ENCODE measurements at regions not wholly inside any gene's neighbourhood (a gene's known extent, or its start where the extent isn't known, plus 50 kb on each side); places are given as distances from the start of the nearest gene placed in this dataset.

DNA sequence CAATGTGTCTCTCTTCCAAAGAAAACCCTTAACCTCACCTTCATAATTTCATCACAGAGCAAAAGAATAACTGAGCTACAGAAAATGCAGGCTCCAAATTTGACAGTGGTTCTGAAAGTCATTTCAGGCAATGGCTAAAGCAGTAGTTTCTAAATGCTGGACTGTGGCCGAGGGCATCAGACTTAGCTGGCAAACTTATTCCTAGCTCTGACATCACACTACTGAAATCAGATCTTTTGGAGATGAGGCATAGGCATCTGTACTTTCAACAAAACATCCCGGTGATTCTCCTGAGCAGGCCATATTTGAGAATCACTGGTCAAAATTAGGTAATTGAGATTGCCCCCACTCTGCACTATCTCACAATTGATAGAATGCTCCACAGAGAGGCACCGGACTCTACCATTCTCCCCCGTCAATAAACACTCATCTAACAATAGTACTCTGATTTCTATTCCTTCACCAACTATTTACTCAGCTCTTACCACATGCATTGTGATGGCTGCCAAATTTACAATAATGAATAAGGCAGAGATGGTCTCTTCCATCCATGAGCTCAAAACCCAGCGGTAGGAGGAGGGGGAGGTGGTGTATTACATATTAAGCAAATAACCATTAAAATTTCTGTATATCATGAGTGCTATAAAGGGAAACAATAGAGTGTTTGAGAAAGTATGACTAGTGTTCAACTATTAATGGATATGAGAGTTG is 57.3 kb upstream of the SPRED1 start:
- Histone ChIP-seq H3K4me1 (ENCODE audit: insufficient read depth) (no peaks in the 10 kb centered on the region), H3K27me3 (no peaks in the 10 kb centered on the region), H3K4me3 (no peak overlapping the region), H3K4me2 (no peak overlapping the region), H3K27ac (no peak overlapping the region), H3K9me2 (replicated peaks; ENCODE audit: insufficient read depth) (no peaks in the 10 kb centered on the region), H3K9me3 (ENCODE audit: low read depth) (no peaks in the 10 kb centered on the region), H2AFZ (no peak overlapping the region), H3K36me3 (replicated peaks; ENCODE audit: insufficient read depth, low read depth) (no peaks in the 10 kb centered on the region), H3K79me2 (no peaks in the 10 kb centered on the region), H4K20me1 (ENCODE audit: insufficient read depth, poor library complexity, severe bottlenecking) (no peaks in the 10 kb centered on the region)
- TF ChIP-seq EZH2 (IDR thresholded peaks at IDR 0.05; ENCODE audit: borderline replicate concordance) (no peak), EZH2phosphoT487 (IDR thresholded peaks at IDR 0.05; ENCODE audit: low read depth, severe bottlenecking, unreplicated experiment) (no peak)
- TF ChIP-seq, protein P1, sequence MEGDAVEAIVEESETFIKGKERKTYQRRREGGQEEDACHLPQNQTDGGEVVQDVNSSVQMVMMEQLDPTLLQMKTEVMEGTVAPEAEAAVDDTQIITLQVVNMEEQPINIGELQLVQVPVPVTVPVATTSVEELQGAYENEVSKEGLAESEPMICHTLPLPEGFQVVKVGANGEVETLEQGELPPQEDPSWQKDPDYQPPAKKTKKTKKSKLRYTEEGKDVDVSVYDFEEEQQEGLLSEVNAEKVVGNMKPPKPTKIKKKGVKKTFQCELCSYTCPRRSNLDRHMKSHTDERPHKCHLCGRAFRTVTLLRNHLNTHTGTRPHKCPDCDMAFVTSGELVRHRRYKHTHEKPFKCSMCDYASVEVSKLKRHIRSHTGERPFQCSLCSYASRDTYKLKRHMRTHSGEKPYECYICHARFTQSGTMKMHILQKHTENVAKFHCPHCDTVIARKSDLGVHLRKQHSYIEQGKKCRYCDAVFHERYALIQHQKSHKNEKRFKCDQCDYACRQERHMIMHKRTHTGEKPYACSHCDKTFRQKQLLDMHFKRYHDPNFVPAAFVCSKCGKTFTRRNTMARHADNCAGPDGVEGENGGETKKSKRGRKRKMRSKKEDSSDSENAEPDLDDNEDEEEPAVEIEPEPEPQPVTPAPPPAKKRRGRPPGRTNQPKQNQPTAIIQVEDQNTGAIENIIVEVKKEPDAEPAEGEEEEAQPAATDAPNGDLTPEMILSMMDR (IDR thresholded peaks at IDR 0.05; ENCODE audit: poor library complexity), result no peak
- WGBS (ENCODE audit: low lambda C conversion rate, missing lambda C conversion rate), result 92% methylated on average over 5 of the region's 5 CpGs
- DNase-seq (ENCODE audit: low spot score), result no peak

DNA sequence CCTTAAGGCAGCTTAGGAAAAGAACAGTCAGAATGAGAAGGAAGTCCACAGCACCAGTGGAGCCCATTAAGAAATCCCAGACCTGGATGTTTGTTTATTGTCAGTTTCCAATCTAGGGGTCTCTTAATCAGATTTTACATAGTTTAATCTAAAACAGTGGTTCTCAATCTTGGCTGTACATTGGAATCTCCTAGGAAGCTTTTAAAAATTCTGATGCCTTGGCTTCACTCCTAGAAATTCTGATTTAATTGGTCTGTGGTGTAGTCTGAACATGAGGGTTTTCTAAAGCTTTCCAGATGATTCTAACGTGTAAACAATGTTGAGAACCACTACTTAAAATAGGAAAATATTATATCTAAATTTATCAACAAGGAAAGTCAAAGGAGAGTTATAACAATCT is 56.6 kb upstream of the SPRED1 start:
- no peak for TF ChIP-seq EZH2 (IDR thresholded peaks at IDR 0.05; ENCODE audit: borderline replicate concordance)
- no peak overlapping the region for H3K4me3 ChIP-seq
- H3K9me3 ChIP-seq (ENCODE audit: low read depth), result no peaks in the 10 kb centered on the region
- no peaks in the 10 kb centered on the region for H3K79me2 ChIP-seq
- no peak for DNase-seq (ENCODE audit: low spot score)
- no peak overlapping the region for H2AFZ ChIP-seq
- H3K27me3 ChIP-seq, result no peaks in the 10 kb centered on the region
- H3K27ac ChIP-seq, result no peak overlapping the region
- no peak overlapping the region for H3K4me2 ChIP-seq
- 67% methylated on average over 1 of the region's 1 CpG for WGBS (ENCODE audit: low lambda C conversion rate, missing lambda C conversion rate)
- H4K20me1 ChIP-seq (ENCODE audit: insufficient read depth, poor library complexity, severe bottlenecking), result no peaks in the 10 kb centered on the region
- H3K9me2 ChIP-seq (replicated peaks; ENCODE audit: insufficient read depth), result no peaks in the 10 kb centered on the region
- no peaks in the 10 kb centered on the region for H3K36me3 ChIP-seq (replicated peaks; ENCODE audit: insufficient read depth, low read depth)
- no peaks in the 10 kb centered on the region for H3K4me1 ChIP-seq (ENCODE audit: insufficient read depth)

DNA sequence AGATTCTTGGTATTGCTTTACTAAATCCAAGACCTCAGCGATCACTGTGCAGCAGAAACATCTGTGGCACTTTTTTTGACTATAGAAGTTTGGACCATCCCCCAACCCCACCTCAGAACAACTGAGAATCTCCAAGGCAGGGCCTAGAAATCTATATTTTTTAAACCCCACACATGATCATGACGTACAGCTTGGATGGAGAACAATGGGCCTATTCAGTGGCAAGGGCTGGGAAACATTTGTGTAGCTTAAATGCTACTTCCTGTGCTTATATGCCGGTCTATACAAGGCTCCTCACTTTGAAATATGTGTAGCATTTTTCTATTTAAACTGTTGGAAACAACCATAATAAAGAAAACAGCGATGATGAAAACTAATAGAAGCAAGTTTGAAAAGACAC is 55.1 kb upstream of the SPRED1 start:
- no peak overlapping the region for H2AFZ ChIP-seq
- no peak overlapping the region for H3K4me2 ChIP-seq
- no peaks in the 10 kb centered on the region for H3K9me3 ChIP-seq (ENCODE audit: low read depth)
- no peaks in the 10 kb centered on the region for H3K27me3 ChIP-seq
- H3K4me1 ChIP-seq (ENCODE audit: insufficient read depth), result no peaks in the 10 kb centered on the region
- no peak for TF ChIP-seq EZH2 (IDR thresholded peaks at IDR 0.05; ENCODE audit: borderline replicate concordance)
- TF ChIP-seq, protein P1 (IDR thresholded peaks at IDR 0.05; ENCODE audit: poor library complexity), result no peak
- TF ChIP-seq EZH2phosphoT487 (IDR thresholded peaks at IDR 0.05; ENCODE audit: low read depth, severe bottlenecking, unreplicated experiment), result no peak
- no peaks in the 10 kb centered on the region for H4K20me1 ChIP-seq (ENCODE audit: insufficient read depth, poor library complexity, severe bottlenecking)
- DNase-seq (ENCODE audit: low spot score), result no peak
- no peaks in the 10 kb centered on the region for H3K9me2 ChIP-seq (replicated peaks; ENCODE audit: insufficient read depth)
- H3K4me3 ChIP-seq, result no peak overlapping the region
- WGBS (ENCODE audit: low lambda C conversion rate, missing lambda C conversion rate), result 84% methylated on average over 4 of the region's 4 CpGs
- H3K79me2 ChIP-seq, result no peaks in the 10 kb centered on the region
- H3K36me3 ChIP-seq (replicated peaks; ENCODE audit: insufficient read depth, low read depth), result no peaks in the 10 kb centered on the region
- H3K27ac ChIP-seq, result no peak overlapping the region

DNA sequence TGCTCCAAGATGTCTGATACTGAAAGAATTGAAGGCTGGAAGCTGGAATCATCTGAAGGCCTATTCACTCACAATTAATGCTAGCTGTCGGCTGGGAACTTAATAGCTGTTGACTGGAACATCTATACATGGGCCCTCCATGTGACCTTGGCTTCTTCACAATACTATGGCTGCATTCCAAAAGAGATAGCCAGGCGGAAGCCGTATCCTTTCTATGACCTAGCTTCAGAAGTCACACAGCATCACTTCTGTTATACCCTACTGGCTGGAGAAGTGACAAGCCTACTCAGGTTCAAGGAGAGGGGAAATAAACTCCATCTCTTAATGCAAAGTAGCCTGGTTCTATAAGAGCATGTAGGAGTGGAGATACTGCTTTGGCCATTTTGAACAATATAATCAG is 50.9 kb upstream of the SPRED1 start:
- Histone ChIP-seq H3K4me1 (ENCODE audit: insufficient read depth) (no peaks in the 10 kb centered on the region), H3K9me3 (ENCODE audit: low read depth) (no peaks in the 10 kb centered on the region), H3K4me3 (no peak overlapping the region), H3K36me3 (replicated peaks; ENCODE audit: insufficient read depth, low read depth) (no peaks in the 10 kb centered on the region), H3K27ac (no peak overlapping the region), H3K9me2 (replicated peaks; ENCODE audit: insufficient read depth) (no peaks in the 10 kb centered on the region), H4K20me1 (ENCODE audit: insufficient read depth, poor library complexity, severe bottlenecking) (no peaks in the 10 kb centered on the region), H3K27me3 (no peaks in the 10 kb centered on the region), H3K4me2 (no peak overlapping the region), H2AFZ (no peak overlapping the region), H3K79me2 (no peaks in the 10 kb centered on the region)
- TF ChIP-seq, protein P1 (IDR thresholded peaks at IDR 0.05; ENCODE audit: poor library complexity), result no peak
- TF ChIP-seq EZH2phosphoT487 (IDR thresholded peaks at IDR 0.05; ENCODE audit: low read depth, severe bottlenecking, unreplicated experiment) (no peak), EZH2 (IDR thresholded peaks at IDR 0.05; ENCODE audit: borderline replicate concordance) (no peak)
- no peak for DNase-seq (ENCODE audit: low spot score)
- WGBS (ENCODE audit: low lambda C conversion rate, missing lambda C conversion rate), result 78% methylated on average over 3 of the region's 3 CpGs
